ENCODE measurements at regions not wholly inside any gene's neighbourhood (a gene's known extent, or its start where the extent isn't known, plus 50 kb on each side); places are given as distances from the start of the nearest gene placed in this dataset.

- no peak for DNase-seq (ENCODE audit: low read depth)
These were observed 99.5 kb downstream of the MAFB start for GRCh38 chr20:40589581-40589980.

- no peak for DNase-seq (ENCODE audit: low read depth)
These were observed 100.1 kb downstream of the MAFB start for GRCh38 chr20:40588891-40589290.

- no peak for DNase-seq (ENCODE audit: low read depth)
These were observed 102.0 kb downstream of the MAFB start for GRCh38 chr20:40587038-40587437.

- DNase-seq (ENCODE audit: low read depth) = no peak
These were observed 104.8 kb downstream of the MAFB start for GRCh38 chr20:40584130-40584809.

- DNase-seq (ENCODE audit: low read depth) = no peak
These were observed 105.4 kb downstream of the MAFB start for GRCh38 chr20:40583636-40584035.

- no peak for DNase-seq (ENCODE audit: low read depth)
These were observed 105.8 kb downstream of the MAFB start for GRCh38 chr20:40583205-40583604.

GRCh38 chr20:40582531-40582930, 106.5 kb downstream of the MAFB start:
- no peak for DNase-seq (ENCODE audit: low read depth)

- DNase-seq (ENCODE audit: low read depth) = no peak
These were observed 109.3 kb downstream of the MAFB start for GRCh38 chr20:40579701-40580100.

- no peak for DNase-seq (ENCODE audit: low read depth)
These were observed 110.1 kb downstream of the MAFB start for GRCh38 chr20:40578961-40579360.

GRCh38 chr20:40575851-40576250, 113.2 kb downstream of the MAFB start:
- DNase-seq (ENCODE audit: low read depth) = no peak

GRCh38 chr20:40572251-40572650, 116.8 kb downstream of the MAFB start:
- no peak for DNase-seq (ENCODE audit: low read depth)

- no peak for DNase-seq (ENCODE audit: low read depth)
These were observed 117.4 kb downstream of the MAFB start for GRCh38 chr20:40571639-40572038.

- DNase-seq (ENCODE audit: low read depth) = no peak
These were observed 120.8 kb downstream of the MAFB start for GRCh38 chr20:40568200-40568599.

- no peak for DNase-seq (ENCODE audit: low read depth)
These were observed 123.4 kb downstream of the MAFB start for GRCh38 chr20:40565682-40566040.

- DNase-seq (ENCODE audit: low read depth) = peak; percentile 21
These were observed 123.9 kb downstream of the MAFB start for GRCh38 chr20:40565001-40565681.

- no peak for DNase-seq (ENCODE audit: low read depth)
These were observed 125.6 kb downstream of the MAFB start for GRCh38 chr20:40563296-40563950.

GRCh38 chr20:40562031-40562430, 127.0 kb downstream of the MAFB start:
- no peak for DNase-seq (ENCODE audit: low read depth)

GRCh38 chr20:40561187-40561586, 127.8 kb downstream of the MAFB start:
- no peak for DNase-seq (ENCODE audit: low read depth)

GRCh38 chr20:40558212-40558611, 130.8 kb downstream of the MAFB start:
- no peak for DNase-seq (ENCODE audit: low read depth)

GRCh38 chr20:40551125-40551530, 137.9 kb downstream of the MAFB start:
- DNase-seq (ENCODE audit: low read depth) = no peak

- no peak for DNase-seq (ENCODE audit: low read depth)
These were observed 141.4 kb downstream of the MAFB start for GRCh38 chr20:40547483-40548091.

- DNase-seq (ENCODE audit: low read depth) = no peak
These were observed 143.6 kb downstream of the MAFB start for GRCh38 chr20:40545478-40545877.

- no peak for DNase-seq (ENCODE audit: low read depth)
These were observed 147.0 kb downstream of the MAFB start for GRCh38 chr20:40542065-40542464.

Data from amniotic epithelial cell (primary cell).